ENCODE measurements at regions not wholly inside any gene's neighbourhood (a gene's known extent, or its start where the extent isn't known, plus 50 kb on each side); places are given as distances from the start of the nearest gene placed in this dataset.

DNA sequence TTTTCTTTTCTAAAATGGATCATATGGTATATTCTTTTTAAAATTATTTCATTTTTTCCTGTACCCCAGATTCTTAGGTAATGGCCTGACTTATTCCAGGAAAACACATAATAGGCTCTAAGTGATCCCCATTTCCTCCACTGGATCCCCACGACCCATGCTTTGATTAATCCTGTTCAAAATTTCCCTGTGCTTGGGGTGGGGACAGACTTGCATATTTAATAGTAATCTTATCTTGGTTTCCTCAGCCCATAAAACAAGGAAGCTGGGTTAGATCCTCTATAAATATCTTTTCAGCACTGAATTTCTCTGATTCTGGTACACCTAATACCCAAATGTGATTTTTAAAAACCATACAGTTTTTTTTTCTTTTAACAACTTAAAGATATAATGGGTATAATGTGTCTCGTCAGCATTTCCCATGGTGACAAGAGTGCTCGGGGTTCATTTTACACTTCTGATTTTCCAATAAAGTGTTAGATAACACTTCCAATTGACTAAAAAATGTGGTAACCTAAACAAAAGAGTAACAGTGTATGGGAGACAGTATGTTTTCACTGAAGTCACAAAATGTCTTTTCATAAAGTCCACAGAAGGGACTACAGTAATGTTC, 693.5 kb upstream of the TENM3 start:
- Histone ChIP-seq H3K4me3 (ENCODE audit: low read length in 3 of 3) (no peak overlapping the region), H3K9me3 (ENCODE audit: control insufficient read depth in 3 of 3, low read length in 3 of 3) (peaks cover 0 to 2% (median 0%) of the 10 kb centered on the region in 3 donors), H3K27me3 (ENCODE audit: control insufficient read depth in 3 of 3, insufficient read depth in 3 of 3, low read length in 3 of 3) (no peaks in the 10 kb centered on the region), H3K27ac (ENCODE audit: low read depth, low read length) (no peak overlapping the region), H3K4me1 (ENCODE audit: control insufficient read depth in 3 of 3, insufficient read depth in 3 of 3, low read length in 3 of 3) (no peaks in the 10 kb centered on the region), H3K36me3 (ENCODE audit: control insufficient read depth in 3 of 3, insufficient read depth in 3 of 3, low read length in 3 of 3) (no peaks in the 10 kb centered on the region), H3K9ac (ENCODE audit: low read depth in 1 of 3, low read length in 3 of 3) (no peak overlapping the region)

- Histone ChIP-seq H3K9ac (ENCODE audit: low read depth in 1 of 3, low read length in 3 of 3) (no peak overlapping the region), H3K9me3 (ENCODE audit: control insufficient read depth in 3 of 3, low read length in 3 of 3) (peaks cover 0 to 2% (median 0%) of the 10 kb centered on the region in 3 donors), H3K4me1 (ENCODE audit: control insufficient read depth in 3 of 3, insufficient read depth in 3 of 3, low read length in 3 of 3) (no peaks in the 10 kb centered on the region), H3K36me3 (ENCODE audit: control insufficient read depth in 3 of 3, insufficient read depth in 3 of 3, low read length in 3 of 3) (no peaks in the 10 kb centered on the region), H3K4me3 (ENCODE audit: low read length in 3 of 3) (no peak overlapping the region), H3K27me3 (ENCODE audit: control insufficient read depth in 3 of 3, insufficient read depth in 3 of 3, low read length in 3 of 3) (no peaks in the 10 kb centered on the region), H3K27ac (ENCODE audit: low read depth, low read length) (no peak overlapping the region)
These were observed 692.8 kb upstream of the TENM3 start for GRCh38 chr4:181550381-181550780.

GRCh38 chr4:181559637-181560036, 683.6 kb upstream of the TENM3 start:
- Histone ChIP-seq H3K4me1 (ENCODE audit: control insufficient read depth in 3 of 3, insufficient read depth in 3 of 3, low read length in 3 of 3) (no peaks in the 10 kb centered on the region), H3K4me3 (ENCODE audit: low read length in 3 of 3) (no peak overlapping the region), H3K9ac (ENCODE audit: low read depth in 1 of 3, low read length in 3 of 3) (no peak overlapping the region), H3K27me3 (ENCODE audit: control insufficient read depth in 3 of 3, insufficient read depth in 3 of 3, low read length in 3 of 3) (no peaks in the 10 kb centered on the region), H3K27ac (ENCODE audit: low read depth, low read length) (no peak overlapping the region), H3K36me3 (ENCODE audit: control insufficient read depth in 3 of 3, insufficient read depth in 3 of 3, low read length in 3 of 3) (no peaks in the 10 kb centered on the region), H3K9me3 (ENCODE audit: control insufficient read depth in 3 of 3, low read length in 3 of 3) (peaks cover 0 to 2% (median 0%) of the 10 kb centered on the region in 3 donors)

GRCh38 chr4:181562399-181562798, 680.8 kb upstream of the TENM3 start:
- Histone ChIP-seq H3K9me3 (ENCODE audit: control insufficient read depth in 3 of 3, low read length in 3 of 3) (peaks cover 0 to 2% (median 0%) of the 10 kb centered on the region in 3 donors), H3K4me3 (ENCODE audit: low read length in 3 of 3) (no peak overlapping the region), H3K9ac (ENCODE audit: low read depth in 1 of 3, low read length in 3 of 3) (no peak overlapping the region), H3K36me3 (ENCODE audit: control insufficient read depth in 3 of 3, insufficient read depth in 3 of 3, low read length in 3 of 3) (no peaks in the 10 kb centered on the region), H3K4me1 (ENCODE audit: control insufficient read depth in 3 of 3, insufficient read depth in 3 of 3, low read length in 3 of 3) (no peaks in the 10 kb centered on the region), H3K27ac (ENCODE audit: low read depth, low read length) (no peak overlapping the region), H3K27me3 (ENCODE audit: control insufficient read depth in 3 of 3, insufficient read depth in 3 of 3, low read length in 3 of 3) (no peaks in the 10 kb centered on the region)

DNA sequence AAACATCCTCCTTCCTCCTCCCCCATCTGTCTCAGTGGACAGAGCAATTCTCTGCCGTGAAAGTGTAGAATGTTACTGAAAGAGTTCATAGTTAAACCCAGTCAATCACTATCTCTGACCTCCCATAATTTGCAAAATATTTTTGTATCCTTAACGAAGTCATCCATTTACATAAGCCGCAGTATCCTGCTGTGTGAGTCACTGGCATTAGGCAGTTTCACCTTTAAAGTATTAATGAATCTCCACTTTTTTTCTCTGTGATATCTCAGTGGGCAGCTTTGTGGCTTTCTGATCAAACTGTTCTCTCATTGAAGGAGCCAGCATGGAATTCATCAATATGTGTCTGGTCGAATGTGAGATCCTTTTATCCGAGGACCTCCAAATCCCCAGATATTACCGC, 678.6 kb upstream of the TENM3 start:
- no peak overlapping the region for H3K4me3 ChIP-seq (ENCODE audit: low read length in 3 of 3)
- no peaks in the 10 kb centered on the region for H3K4me1 ChIP-seq (ENCODE audit: control insufficient read depth in 3 of 3, insufficient read depth in 3 of 3, low read length in 3 of 3)
- no peaks in the 10 kb centered on the region for H3K36me3 ChIP-seq (ENCODE audit: control insufficient read depth in 3 of 3, insufficient read depth in 3 of 3, low read length in 3 of 3)
- no peak overlapping the region for H3K27ac ChIP-seq (ENCODE audit: low read depth, low read length)
- no peak overlapping the region for H3K9ac ChIP-seq (ENCODE audit: low read depth in 1 of 3, low read length in 3 of 3)
- peaks cover 0 to 1% (median 0%) of the 10 kb centered on the region in 3 donors for H3K9me3 ChIP-seq (ENCODE audit: control insufficient read depth in 3 of 3, low read length in 3 of 3)
- no peaks in the 10 kb centered on the region for H3K27me3 ChIP-seq (ENCODE audit: control insufficient read depth in 3 of 3, insufficient read depth in 3 of 3, low read length in 3 of 3)

DNA sequence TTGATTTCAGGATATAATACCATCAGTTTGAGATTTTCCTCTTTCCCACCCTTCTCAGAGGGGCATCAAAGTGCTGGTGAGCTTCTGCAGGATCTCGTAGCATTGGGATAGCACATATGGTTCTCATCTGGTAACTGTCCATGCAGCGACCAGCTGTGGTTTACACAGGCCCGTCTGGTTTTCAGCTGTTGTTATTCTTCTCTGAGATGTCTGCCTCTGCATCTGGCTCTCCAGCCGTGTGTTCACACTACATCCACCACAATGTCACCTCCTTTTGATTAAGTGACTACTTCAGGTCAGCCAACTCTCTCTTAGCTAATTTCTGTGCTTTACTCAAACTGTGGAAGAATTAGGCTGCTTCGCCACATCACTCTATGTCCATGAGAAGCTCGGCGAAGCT, 676.7 kb upstream of the TENM3 start:
- H3K9ac ChIP-seq (ENCODE audit: low read depth in 1 of 3, low read length in 3 of 3) = no peak overlapping the region
- H3K9me3 ChIP-seq (ENCODE audit: control insufficient read depth in 3 of 3, low read length in 3 of 3) = no peaks in the 10 kb centered on the region
- H3K27me3 ChIP-seq (ENCODE audit: control insufficient read depth in 3 of 3, insufficient read depth in 3 of 3, low read length in 3 of 3) = no peaks in the 10 kb centered on the region
- H3K4me3 ChIP-seq (ENCODE audit: low read length in 3 of 3) = no peak overlapping the region
- no peaks in the 10 kb centered on the region for H3K36me3 ChIP-seq (ENCODE audit: control insufficient read depth in 3 of 3, insufficient read depth in 3 of 3, low read length in 3 of 3)
- H3K27ac ChIP-seq (ENCODE audit: low read depth, low read length) = no peak overlapping the region
- no peaks in the 10 kb centered on the region for H3K4me1 ChIP-seq (ENCODE audit: control insufficient read depth in 3 of 3, insufficient read depth in 3 of 3, low read length in 3 of 3)

- no peak overlapping the region for H3K9ac ChIP-seq (ENCODE audit: low read depth in 1 of 3, low read length in 3 of 3)
- H3K9me3 ChIP-seq (ENCODE audit: control insufficient read depth in 3 of 3, low read length in 3 of 3) = no peaks in the 10 kb centered on the region
- H3K36me3 ChIP-seq (ENCODE audit: control insufficient read depth in 3 of 3, insufficient read depth in 3 of 3, low read length in 3 of 3) = no peaks in the 10 kb centered on the region
- no peaks in the 10 kb centered on the region for H3K4me1 ChIP-seq (ENCODE audit: control insufficient read depth in 3 of 3, insufficient read depth in 3 of 3, low read length in 3 of 3)
- H3K27ac ChIP-seq (ENCODE audit: low read depth, low read length) = no peak overlapping the region
- H3K4me3 ChIP-seq (ENCODE audit: low read length in 3 of 3) = no peak overlapping the region
- no peaks in the 10 kb centered on the region for H3K27me3 ChIP-seq (ENCODE audit: control insufficient read depth in 3 of 3, insufficient read depth in 3 of 3, low read length in 3 of 3)
These were observed 673.6 kb upstream of the TENM3 start for GRCh38 chr4:181569553-181569952.

- Histone ChIP-seq H3K27ac (ENCODE audit: low read depth, low read length) (no peak overlapping the region), H3K27me3 (ENCODE audit: control insufficient read depth in 3 of 3, insufficient read depth in 3 of 3, low read length in 3 of 3) (peaks cover 0 to 3% (median 0%) of the 10 kb centered on the region in 3 donors), H3K36me3 (ENCODE audit: control insufficient read depth in 3 of 3, insufficient read depth in 3 of 3, low read length in 3 of 3) (no peaks in the 10 kb centered on the region), H3K4me3 (ENCODE audit: low read length in 3 of 3) (no peak overlapping the region), H3K4me1 (ENCODE audit: control insufficient read depth in 3 of 3, insufficient read depth in 3 of 3, low read length in 3 of 3) (no peaks in the 10 kb centered on the region), H3K9ac (ENCODE audit: low read depth in 1 of 3, low read length in 3 of 3) (no peak overlapping the region), H3K9me3 (ENCODE audit: control insufficient read depth in 3 of 3, low read length in 3 of 3) (no peaks in the 10 kb centered on the region)
These were observed 664.3 kb upstream of the TENM3 start for GRCh38 chr4:181578911-181579310.

GRCh38 chr4:181579486-181579885, 663.7 kb upstream of the TENM3 start:
- Histone ChIP-seq H3K9me3 (ENCODE audit: control insufficient read depth in 3 of 3, low read length in 3 of 3) (no peaks in the 10 kb centered on the region), H3K9ac (ENCODE audit: low read depth in 1 of 3, low read length in 3 of 3) (no peak overlapping the region), H3K27ac (ENCODE audit: low read depth, low read length) (no peak overlapping the region), H3K4me3 (ENCODE audit: low read length in 3 of 3) (no peak overlapping the region), H3K36me3 (ENCODE audit: control insufficient read depth in 3 of 3, insufficient read depth in 3 of 3, low read length in 3 of 3) (no peaks in the 10 kb centered on the region), H3K4me1 (ENCODE audit: control insufficient read depth in 3 of 3, insufficient read depth in 3 of 3, low read length in 3 of 3) (no peaks in the 10 kb centered on the region), H3K27me3 (ENCODE audit: control insufficient read depth in 3 of 3, insufficient read depth in 3 of 3, low read length in 3 of 3) (peaks cover 0 to 3% (median 0%) of the 10 kb centered on the region in 3 donors)

- no peak overlapping the region for H3K4me3 ChIP-seq (ENCODE audit: low read length in 3 of 3)
- H3K27ac ChIP-seq (ENCODE audit: low read depth, low read length) = no peak overlapping the region
- peaks cover 0 to 3% (median 0%) of the 10 kb centered on the region in 3 donors for H3K27me3 ChIP-seq (ENCODE audit: control insufficient read depth in 3 of 3, insufficient read depth in 3 of 3, low read length in 3 of 3)
- no peak overlapping the region for H3K9ac ChIP-seq (ENCODE audit: low read depth in 1 of 3, low read length in 3 of 3)
- no peaks in the 10 kb centered on the region for H3K36me3 ChIP-seq (ENCODE audit: control insufficient read depth in 3 of 3, insufficient read depth in 3 of 3, low read length in 3 of 3)
- H3K4me1 ChIP-seq (ENCODE audit: control insufficient read depth in 3 of 3, insufficient read depth in 3 of 3, low read length in 3 of 3) = no peaks in the 10 kb centered on the region
- no peaks in the 10 kb centered on the region for H3K9me3 ChIP-seq (ENCODE audit: control insufficient read depth in 3 of 3, low read length in 3 of 3)
These were observed 661.2 kb upstream of the TENM3 start for GRCh38 chr4:181581983-181582382.

Measured in skeletal muscle tissue (tissue), 3 donors.